Kidney (tissue), 13 donors: ENCODE measurements at regions not wholly inside any gene's neighbourhood (a gene's known extent, or its start where the extent isn't known, plus 50 kb on each side); places are given as distances from the start of the nearest gene placed in this dataset.

Experiments used
- DNase-seq, 5 donors: peaks; one replicate each; pipeline ENCODE4 v3.0.0-alpha.2; 2013 to 2020
- FAIRE-seq: peaks from 2 replicates; lab custom pipeline; 2012; peaks lifted over from hg19 to GRCh38; lab: Jason Lieb, UNC
- H3K27ac ChIP-seq, 2 donors: one replicate each; pipeline ENCODE4 v1.7.0; 2013; ENCODE audit warnings: low read depth in 2 of 2, low read length in 2 of 2, inconsistent platforms in 1 of 2
- H3K27me3 ChIP-seq: one replicate; pipeline ENCODE4 v1.7.1; 2013; ENCODE audit warnings: low read length, inconsistent platforms; ENCODE audit not compliant: control insufficient read depth, insufficient read depth
- H3K36me3 ChIP-seq, 3 donors: one replicate each; pipeline versions ENCODE4 v1.7.0 to v1.7.1; 2013; ENCODE audit warnings: low read length in 3 of 3, control low read depth in 1 of 3, inconsistent platforms in 1 of 3; ENCODE audit not compliant: insufficient read depth in 3 of 3, control insufficient read depth in 2 of 3
- H3K4me1 ChIP-seq, 3 donors: one replicate each; pipeline versions ENCODE4 v1.7.0 to v1.7.1; 2013; ENCODE audit warnings: low read length in 3 of 3, inconsistent platforms in 1 of 3, low read depth in 1 of 3; ENCODE audit not compliant: control insufficient read depth in 2 of 3, insufficient read depth in 2 of 3
- H3K4me3 ChIP-seq, 3 donors: one replicate each; pipeline versions ENCODE4 v1.7.0 to v1.8.1; 2013; ENCODE audit warnings: low read length in 3 of 3, control low read depth in 1 of 3, inconsistent platforms in 1 of 3
- H3K9ac ChIP-seq, 3 donors: one replicate each; pipeline versions ENCODE4 v1.7.0 to v1.7.1; 2013; ENCODE audit warnings: low read length in 3 of 3, control low read depth in 1 of 3, inconsistent platforms in 1 of 3
- H3K9me3 ChIP-seq, 3 donors: one replicate each; pipeline versions ENCODE4 v1.7.0 to v1.7.1; 2013; ENCODE audit warnings: low read length in 3 of 3, control low read depth in 1 of 3, inconsistent platforms in 1 of 3; ENCODE audit not compliant: control insufficient read depth in 2 of 3, insufficient read depth in 1 of 3
- intact Hi-C: fragments of 100-400 bp; cut with DNase I; formaldehyde crosslinking; loops from one replicate; pipeline ENCODE4 v1.11.1; 2022
- TF ChIP-seq, protein P1 (sequence below): IDR thresholded peaks from 3 replicates; pipeline ENCODE4 v1.5.1; 2012; ENCODE audit warnings: mild to moderate bottlenecking, moderate library complexity, borderline replicate concordance; ENCODE audit not compliant: insufficient read depth; ENCODE audit errors: extremely low read depth
- donor health status: control.
- donor health status: control.
- donor health status: control.
- donor health status: control.
- donor health status: control.
- donor health status: DM: yes; HTN: yes; CAD: no.
- donor health status: Normal renal cell carcinoma (clear cell type).

DNA sequence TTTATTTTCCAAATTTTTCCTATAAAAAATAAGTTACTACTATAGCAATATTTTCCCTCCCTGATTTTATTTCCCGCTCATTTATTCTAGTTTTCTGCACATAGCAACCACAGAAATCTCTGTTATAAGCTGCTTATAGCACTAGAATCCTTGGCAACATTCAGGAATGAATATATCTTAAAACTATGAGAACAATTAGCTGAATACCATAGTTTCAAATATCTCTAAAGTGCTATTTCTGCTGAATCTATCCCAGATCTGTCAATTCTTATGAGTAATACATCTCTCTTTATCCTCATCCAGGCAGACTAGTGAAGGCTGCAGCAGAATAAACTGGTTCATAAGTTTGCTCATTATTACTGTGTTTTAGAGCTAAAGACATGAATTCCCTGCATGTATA is 622.9 kb upstream of the DIPK2B start:
- no peak overlapping the region for H3K9ac ChIP-seq
- no peaks in the 10 kb centered on the region for H3K4me1 ChIP-seq
- no peak overlapping the region for H3K27ac ChIP-seq
- FAIRE-seq (no peak), DNase-seq (no peak)
- intact Hi-C loops = no loop called here
- no peaks in the 10 kb centered on the region for H3K36me3 ChIP-seq
- TF ChIP-seq, protein P1, sequence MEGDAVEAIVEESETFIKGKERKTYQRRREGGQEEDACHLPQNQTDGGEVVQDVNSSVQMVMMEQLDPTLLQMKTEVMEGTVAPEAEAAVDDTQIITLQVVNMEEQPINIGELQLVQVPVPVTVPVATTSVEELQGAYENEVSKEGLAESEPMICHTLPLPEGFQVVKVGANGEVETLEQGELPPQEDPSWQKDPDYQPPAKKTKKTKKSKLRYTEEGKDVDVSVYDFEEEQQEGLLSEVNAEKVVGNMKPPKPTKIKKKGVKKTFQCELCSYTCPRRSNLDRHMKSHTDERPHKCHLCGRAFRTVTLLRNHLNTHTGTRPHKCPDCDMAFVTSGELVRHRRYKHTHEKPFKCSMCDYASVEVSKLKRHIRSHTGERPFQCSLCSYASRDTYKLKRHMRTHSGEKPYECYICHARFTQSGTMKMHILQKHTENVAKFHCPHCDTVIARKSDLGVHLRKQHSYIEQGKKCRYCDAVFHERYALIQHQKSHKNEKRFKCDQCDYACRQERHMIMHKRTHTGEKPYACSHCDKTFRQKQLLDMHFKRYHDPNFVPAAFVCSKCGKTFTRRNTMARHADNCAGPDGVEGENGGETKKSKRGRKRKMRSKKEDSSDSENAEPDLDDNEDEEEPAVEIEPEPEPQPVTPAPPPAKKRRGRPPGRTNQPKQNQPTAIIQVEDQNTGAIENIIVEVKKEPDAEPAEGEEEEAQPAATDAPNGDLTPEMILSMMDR = no peak
- H3K4me3 ChIP-seq = no peak overlapping the region
- H3K27me3 ChIP-seq = no peaks in the 10 kb centered on the region
- no peaks in the 10 kb centered on the region for H3K9me3 ChIP-seq

DNA sequence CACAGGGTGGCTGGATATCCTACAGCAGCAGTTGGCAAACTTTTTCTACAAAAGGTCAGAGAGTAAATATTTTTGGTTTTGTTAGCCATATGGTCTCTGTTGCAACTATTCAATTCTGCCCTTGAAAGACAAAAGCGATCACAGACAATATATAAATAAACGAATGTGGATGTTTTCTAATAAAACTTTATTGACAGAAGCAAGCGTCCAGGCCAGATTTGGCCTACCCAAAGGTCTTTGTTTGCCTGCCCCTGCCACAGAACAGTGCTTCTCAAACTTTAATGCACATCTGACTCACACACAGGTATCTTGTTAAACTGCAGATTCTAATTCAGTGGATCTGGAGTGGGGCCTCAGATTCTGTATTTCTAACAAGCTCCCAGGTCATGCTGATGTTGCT is 621.4 kb upstream of the DIPK2B start:
- intact Hi-C loops = no loop called here
- no peaks in the 10 kb centered on the region for H3K4me1 ChIP-seq
- H3K36me3 ChIP-seq = no peaks in the 10 kb centered on the region
- TF ChIP-seq, protein P1 = no peak
- H3K27me3 ChIP-seq = no peaks in the 10 kb centered on the region
- no peak for FAIRE-seq
- H3K27ac ChIP-seq = no peak overlapping the region
- H3K9ac ChIP-seq = no peak overlapping the region
- no peaks in the 10 kb centered on the region for H3K9me3 ChIP-seq
- no peak overlapping the region for H3K4me3 ChIP-seq
- DNase-seq = no peak

DNA sequence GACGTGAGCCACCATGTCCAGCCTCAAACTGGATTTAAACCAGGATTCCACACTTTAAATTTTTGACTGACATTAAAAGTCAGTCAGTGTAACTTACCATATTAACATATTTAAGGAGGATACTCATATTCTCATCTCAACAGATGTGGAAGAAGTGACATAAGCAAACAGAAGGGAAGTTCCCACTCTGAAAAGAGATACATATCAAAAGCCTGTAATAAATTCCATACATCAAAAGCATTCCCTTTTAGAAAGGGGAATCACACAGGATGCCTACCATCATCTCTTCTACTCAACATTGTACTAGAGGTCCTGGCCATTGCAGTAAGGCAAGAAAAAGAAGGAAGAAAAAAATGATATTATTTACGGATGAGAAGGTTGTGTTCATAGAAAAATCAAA is 618.2 kb upstream of the DIPK2B start:
- Histone ChIP-seq H3K27ac (no peak overlapping the region), H3K9me3 (no peaks in the 10 kb centered on the region), H3K36me3 (no peaks in the 10 kb centered on the region), H3K4me1 (no peaks in the 10 kb centered on the region), H3K4me3 (no peak overlapping the region), H3K9ac (no peak overlapping the region), H3K27me3 (no peaks in the 10 kb centered on the region)
- DNase-seq = no peak
- intact Hi-C loops = no loop called here
- TF ChIP-seq, protein P1 = no peak
- FAIRE-seq = no peak

DNA sequence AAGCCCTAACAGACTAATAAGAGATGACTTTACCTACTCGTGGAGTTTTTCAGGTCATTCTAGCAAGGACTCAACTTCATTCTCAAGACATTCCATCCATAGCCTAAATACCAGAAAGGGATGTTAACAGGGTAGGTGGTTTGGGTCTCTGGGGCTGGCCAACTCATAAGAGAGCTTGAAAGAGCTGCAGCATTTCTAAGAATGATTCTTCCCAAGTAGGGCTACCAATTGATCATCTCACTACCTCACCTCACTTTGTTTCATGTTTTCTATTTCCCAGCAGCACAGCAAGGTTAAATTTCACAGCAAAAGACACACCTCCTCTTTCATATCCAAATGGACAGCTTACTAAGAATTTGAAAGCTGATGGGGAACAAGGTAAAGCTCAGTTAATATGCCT is 614.8 kb upstream of the DIPK2B start:
- peaks cover 3% of the 10 kb centered on the region for H3K27me3 ChIP-seq
- TF ChIP-seq, protein P1 = no peak
- no peak for FAIRE-seq

More for the DNA sequence above, 614.8 kb upstream of the DIPK2B start:
- Histone ChIP-seq H3K9me3 (no peaks in the 10 kb centered on the region), H3K4me3 (no peak overlapping the region), H3K27ac (no peak overlapping the region), H3K4me1 (no peaks in the 10 kb centered on the region), H3K36me3 (no peaks in the 10 kb centered on the region), H3K9ac (no peak overlapping the region)
- intact Hi-C loops = no loop called here
- DNase-seq = no peak
